GM12875 (cell line): ENCODE measurements at regions not wholly inside any gene's neighbourhood (a gene's known extent, or its start where the extent isn't known, plus 50 kb on each side); places are given as distances from the start of the nearest gene placed in this dataset.

ENCODE experiments used
- H3K4me3 ChIP-seq: one replicate; pipeline ENCODE4 v1.5.1; 2011; ENCODE audit warnings: low read depth, low read length, control low read depth
- TF ChIP-seq, protein P1 (sequence below): IDR thresholded peaks from 2 replicates; pipeline ENCODE4 v1.5.1; 2011; ENCODE audit warnings: low read depth, mild to moderate bottlenecking, control low read depth, inconsistent platforms, low read length, moderate library complexity, borderline replicate concordance; ENCODE audit not compliant: insufficient read depth

DNA sequence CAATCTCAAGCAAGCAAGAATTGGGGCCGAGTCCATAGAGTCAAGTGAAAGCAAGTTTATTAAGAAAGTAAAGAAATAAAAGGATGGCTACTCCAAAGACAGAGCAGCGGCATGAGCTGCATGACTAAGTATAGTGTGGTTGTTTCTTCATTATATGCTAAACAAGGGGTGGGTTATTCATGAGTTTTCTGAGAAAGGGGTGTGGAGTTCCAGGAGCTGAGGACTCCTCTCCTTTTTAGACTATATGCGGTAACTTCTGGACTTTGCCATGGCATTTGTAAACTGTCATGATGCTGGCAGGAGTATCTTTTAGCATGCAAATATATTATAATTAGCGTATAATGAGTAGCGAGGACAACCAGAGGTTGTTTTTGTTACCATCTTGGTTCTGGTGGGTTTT, 819.9 kb downstream of the KCNJ2 start:
- H3K4me3 ChIP-seq, result no peak overlapping the region
- TF ChIP-seq, protein P1, sequence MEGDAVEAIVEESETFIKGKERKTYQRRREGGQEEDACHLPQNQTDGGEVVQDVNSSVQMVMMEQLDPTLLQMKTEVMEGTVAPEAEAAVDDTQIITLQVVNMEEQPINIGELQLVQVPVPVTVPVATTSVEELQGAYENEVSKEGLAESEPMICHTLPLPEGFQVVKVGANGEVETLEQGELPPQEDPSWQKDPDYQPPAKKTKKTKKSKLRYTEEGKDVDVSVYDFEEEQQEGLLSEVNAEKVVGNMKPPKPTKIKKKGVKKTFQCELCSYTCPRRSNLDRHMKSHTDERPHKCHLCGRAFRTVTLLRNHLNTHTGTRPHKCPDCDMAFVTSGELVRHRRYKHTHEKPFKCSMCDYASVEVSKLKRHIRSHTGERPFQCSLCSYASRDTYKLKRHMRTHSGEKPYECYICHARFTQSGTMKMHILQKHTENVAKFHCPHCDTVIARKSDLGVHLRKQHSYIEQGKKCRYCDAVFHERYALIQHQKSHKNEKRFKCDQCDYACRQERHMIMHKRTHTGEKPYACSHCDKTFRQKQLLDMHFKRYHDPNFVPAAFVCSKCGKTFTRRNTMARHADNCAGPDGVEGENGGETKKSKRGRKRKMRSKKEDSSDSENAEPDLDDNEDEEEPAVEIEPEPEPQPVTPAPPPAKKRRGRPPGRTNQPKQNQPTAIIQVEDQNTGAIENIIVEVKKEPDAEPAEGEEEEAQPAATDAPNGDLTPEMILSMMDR, result no peak

DNA sequence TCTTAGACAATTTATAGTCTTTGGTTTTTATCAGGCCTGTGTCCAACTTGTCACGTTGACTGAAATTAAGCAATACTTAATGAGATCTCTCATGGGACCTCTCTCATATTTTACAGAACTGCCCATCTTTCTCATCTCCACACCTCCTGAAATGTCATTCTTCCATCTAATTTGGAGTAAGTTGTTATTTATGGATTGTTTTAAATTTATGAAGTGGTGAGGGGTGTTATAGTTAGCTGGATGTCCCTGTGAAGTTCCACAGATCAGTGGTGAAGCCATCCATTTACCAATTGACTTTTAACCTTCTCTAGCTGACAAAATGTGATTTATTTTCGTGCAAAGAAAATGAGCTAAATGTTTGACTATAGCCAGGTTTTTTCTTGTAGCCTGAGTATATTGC, 824.9 kb downstream of the KCNJ2 start:
- TF ChIP-seq, protein P1, result no peak
- H3K4me3 ChIP-seq, result no peak overlapping the region

DNA sequence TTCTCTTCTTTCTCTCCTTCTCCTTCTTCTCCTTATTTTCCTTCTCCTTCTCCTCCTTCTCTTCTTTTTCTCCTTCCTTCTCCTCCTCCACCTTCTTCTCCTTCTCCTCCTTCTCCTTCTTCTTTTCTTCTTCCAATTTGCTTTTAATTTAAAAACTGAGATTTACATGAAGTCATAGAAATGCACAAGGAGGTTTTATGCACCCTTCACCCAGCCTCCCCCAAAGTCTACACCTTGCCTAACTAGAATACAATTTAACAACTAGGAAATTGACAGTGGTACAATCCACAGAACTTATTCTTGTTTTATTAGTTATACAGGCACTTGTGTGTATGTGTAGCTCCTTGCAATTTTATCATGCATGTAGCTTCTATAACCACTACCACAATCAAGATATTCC, 826.7 kb downstream of the KCNJ2 start:
- TF ChIP-seq, protein P1, result no peak
- H3K4me3 ChIP-seq, result no peak overlapping the region

DNA sequence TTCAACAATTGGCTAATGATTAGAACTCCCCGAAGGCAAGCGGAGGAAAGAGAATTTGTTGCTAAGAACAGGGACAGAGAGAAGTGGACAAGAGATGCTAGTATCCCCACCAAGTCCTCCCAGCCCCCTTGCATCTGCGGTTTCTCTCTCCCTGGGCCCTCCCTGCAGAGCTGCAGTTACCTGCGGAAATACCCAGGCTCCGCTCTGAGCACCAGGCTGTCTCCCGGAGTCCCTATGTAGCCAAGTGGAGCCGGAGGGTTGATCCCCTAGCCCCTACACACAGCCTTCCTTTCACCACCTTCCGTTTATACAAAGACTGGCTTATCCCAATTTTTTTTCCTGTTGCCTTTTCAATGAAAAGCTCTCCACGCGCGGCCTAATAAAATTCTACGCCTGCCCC, 834.4 kb downstream of the KCNJ2 start:
- TF ChIP-seq, protein P1, result no peak
- H3K4me3 ChIP-seq, result no peak overlapping the region

DNA sequence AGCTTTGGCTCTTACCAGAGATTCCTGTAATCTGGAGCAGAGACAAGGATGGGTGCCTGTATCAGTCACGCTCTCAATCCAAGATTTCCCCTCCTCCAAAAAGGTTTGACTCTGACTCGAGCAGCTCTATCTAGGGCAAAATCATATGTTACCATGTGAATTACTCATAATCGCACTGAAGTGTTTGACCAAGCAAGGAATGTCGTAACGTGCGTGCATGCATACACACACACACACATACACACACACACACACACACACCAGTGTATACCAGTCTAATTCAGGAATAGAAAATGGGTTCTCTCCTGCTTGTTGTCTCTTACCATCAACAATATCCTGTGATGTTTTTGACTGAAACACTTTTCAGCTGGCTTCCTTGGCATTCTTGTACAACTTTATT, 835.1 kb downstream of the KCNJ2 start:
- no peak overlapping the region for H3K4me3 ChIP-seq
- TF ChIP-seq, protein P1, result no peak

DNA sequence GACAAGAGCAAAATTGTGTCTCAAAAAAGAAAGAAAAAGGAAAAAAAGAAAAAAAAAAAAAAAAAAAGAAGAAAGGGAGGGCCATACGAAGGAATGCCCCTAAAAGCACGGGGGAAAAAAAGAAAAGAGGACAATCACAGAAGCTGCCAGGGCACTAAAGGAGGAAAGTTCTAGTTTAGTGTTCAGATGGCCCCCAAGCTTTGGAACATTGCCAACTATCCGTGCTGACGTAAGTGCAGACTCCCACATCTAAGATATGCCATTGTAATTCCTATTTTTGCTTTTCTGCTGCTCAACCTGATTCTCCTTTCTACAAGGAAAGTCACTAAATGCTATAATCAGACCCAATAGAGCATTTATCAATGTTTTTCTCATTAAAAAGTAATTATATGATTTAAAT, 842.1 kb downstream of the KCNJ2 start:
- TF ChIP-seq, protein P1, result no peak
- H3K4me3 ChIP-seq, result no peak overlapping the region

DNA sequence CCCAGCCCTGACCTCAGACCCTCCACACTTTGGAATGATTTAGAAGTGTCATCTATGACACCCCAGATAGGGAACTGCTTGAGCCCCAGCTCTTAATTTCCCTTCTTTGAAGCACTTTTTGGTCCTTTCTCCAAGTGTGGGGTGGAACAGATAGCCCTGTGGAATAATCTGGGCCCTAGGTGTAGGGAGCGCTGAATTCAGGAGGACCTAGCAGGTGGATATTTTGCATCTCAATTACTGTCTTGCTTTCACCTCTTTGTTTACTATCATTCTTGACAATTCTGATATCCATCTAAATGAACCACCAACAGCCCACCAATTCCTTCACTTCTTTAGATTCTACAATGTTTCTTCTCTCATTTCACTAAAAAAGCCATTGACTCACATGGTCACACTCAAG, 850.4 kb downstream of the KCNJ2 start:
- no peak overlapping the region for H3K4me3 ChIP-seq
- TF ChIP-seq, protein P1, result no peak
